IPS-15b (cell line): ENCODE measurements at regions not wholly inside any gene's neighbourhood (a gene's known extent, or its start where the extent isn't known, plus 50 kb on each side); places are given as distances from the start of the nearest gene placed in this dataset.

ENCODE experiments used
- H3K27me3 ChIP-seq: one replicate; pipeline ENCODE4 v1.6.1; 2013; ENCODE audit warnings: low read length; ENCODE audit not compliant: control insufficient read depth, insufficient read depth
- H3K36me3 ChIP-seq: one replicate; pipeline ENCODE4 v1.6.1; 2013; ENCODE audit warnings: low read length; ENCODE audit not compliant: control insufficient read depth, insufficient read depth
- H3K4me1 ChIP-seq: one replicate; pipeline ENCODE4 v1.6.1; 2013; ENCODE audit warnings: mild to moderate bottlenecking, low read length; ENCODE audit not compliant: control insufficient read depth, insufficient read depth
- H3K4me3 ChIP-seq: one replicate; pipeline ENCODE4 v1.5.1; 2013; ENCODE audit warnings: low read depth, low read length
- H3K9ac ChIP-seq: one replicate; pipeline ENCODE4 v1.6.1; 2013; ENCODE audit warnings: low read depth, mild to moderate bottlenecking, low read length
- H3K9me3 ChIP-seq: one replicate; pipeline ENCODE4 v1.6.1; 2013; ENCODE audit warnings: mild to moderate bottlenecking, low read length; ENCODE audit not compliant: control insufficient read depth, insufficient read depth

DNA sequence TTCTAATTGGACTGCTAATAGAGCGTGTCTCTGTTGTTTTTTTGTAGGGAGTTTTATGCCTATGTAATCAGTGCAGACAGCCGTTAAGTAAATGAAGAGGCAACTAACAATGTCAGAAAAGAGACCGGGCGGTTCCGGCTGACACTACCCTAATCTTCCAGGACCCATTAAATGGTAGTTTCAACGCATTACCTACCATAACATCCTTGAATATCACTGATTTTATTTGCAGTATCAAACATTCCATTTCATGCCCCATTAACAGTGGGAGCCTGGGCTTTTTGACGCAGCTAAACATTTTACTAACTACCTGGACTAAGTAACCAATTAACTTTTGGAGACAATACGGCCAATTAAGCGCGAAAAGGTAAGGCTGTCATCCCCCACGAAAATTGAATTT lies 832.9 kb upstream of the NR2F2 start:
- Histone ChIP-seq H3K9me3 (no peaks in the 10 kb centered on the region), H3K9ac (no peak overlapping the region), H3K4me3 (no peak overlapping the region), H3K4me1 (no peaks in the 10 kb centered on the region), H3K27me3 (no peaks in the 10 kb centered on the region), H3K36me3 (no peaks in the 10 kb centered on the region)

- H3K36me3 ChIP-seq, result no peaks in the 10 kb centered on the region
- no peaks in the 10 kb centered on the region for H3K27me3 ChIP-seq
- no peaks in the 10 kb centered on the region for H3K4me1 ChIP-seq
- no peak overlapping the region for H3K4me3 ChIP-seq
- no peak overlapping the region for H3K9ac ChIP-seq
- no peaks in the 10 kb centered on the region for H3K9me3 ChIP-seq
Observed at GRCh38 chr15:95498961-95499360, 831.5 kb upstream of the NR2F2 start.

DNA sequence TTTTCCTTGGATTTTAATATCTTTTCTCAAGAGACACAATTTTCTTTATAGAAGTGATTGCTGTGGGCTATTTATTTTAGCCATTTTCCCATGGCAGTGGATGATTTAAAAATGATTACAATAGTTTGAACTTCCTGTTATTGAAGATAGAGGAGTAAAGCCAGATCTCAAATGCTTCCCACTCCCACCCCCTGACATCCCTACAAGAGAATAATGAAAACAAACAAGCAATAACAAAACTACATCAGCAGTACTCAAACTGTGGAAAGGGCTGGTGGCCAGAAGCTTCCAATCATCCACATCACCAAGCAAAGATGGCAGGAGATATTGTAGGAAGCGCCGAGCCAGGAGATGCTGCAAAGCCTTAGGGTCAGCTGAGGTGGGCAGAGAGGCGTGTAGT lies 831.1 kb upstream of the NR2F2 start:
- H3K9me3 ChIP-seq, result no peaks in the 10 kb centered on the region
- no peak overlapping the region for H3K4me3 ChIP-seq
- H3K27me3 ChIP-seq, result no peaks in the 10 kb centered on the region

DNA sequence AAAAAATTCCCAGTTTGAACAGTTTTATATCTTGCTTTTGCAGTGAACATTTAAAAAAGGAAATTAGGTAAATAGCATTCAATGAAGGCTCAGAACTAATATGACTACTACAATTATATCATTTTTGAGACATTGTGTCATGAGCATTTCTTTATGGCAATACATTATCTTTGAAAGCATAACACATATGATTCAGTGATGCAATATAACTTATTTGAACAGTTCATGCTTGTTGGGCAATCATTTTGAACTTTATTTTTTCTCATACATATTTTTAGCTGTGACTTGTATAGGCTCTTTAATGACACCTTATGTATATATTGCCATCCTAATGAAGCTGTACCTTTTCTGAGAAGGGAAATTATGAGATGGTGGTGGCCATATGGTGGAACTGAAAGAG lies 828.6 kb upstream of the NR2F2 start:
- no peaks in the 10 kb centered on the region for H3K9me3 ChIP-seq
- no peaks in the 10 kb centered on the region for H3K27me3 ChIP-seq
- no peak overlapping the region for H3K9ac ChIP-seq
- no peaks in the 10 kb centered on the region for H3K4me1 ChIP-seq
- H3K36me3 ChIP-seq, result no peaks in the 10 kb centered on the region
- no peak overlapping the region for H3K4me3 ChIP-seq

More for the DNA sequence above, 831.1 kb upstream of the NR2F2 start:
- no peaks in the 10 kb centered on the region for H3K36me3 ChIP-seq
- H3K9ac ChIP-seq, result no peak overlapping the region
- no peaks in the 10 kb centered on the region for H3K4me1 ChIP-seq

GRCh38 chr15:95503107-95503506 lies 827.4 kb upstream of the NR2F2 start:
- Histone ChIP-seq H3K9me3 (no peaks in the 10 kb centered on the region), H3K4me3 (no peak overlapping the region), H3K9ac (no peak overlapping the region), H3K4me1 (no peaks in the 10 kb centered on the region), H3K27me3 (no peaks in the 10 kb centered on the region), H3K36me3 (no peaks in the 10 kb centered on the region)

DNA sequence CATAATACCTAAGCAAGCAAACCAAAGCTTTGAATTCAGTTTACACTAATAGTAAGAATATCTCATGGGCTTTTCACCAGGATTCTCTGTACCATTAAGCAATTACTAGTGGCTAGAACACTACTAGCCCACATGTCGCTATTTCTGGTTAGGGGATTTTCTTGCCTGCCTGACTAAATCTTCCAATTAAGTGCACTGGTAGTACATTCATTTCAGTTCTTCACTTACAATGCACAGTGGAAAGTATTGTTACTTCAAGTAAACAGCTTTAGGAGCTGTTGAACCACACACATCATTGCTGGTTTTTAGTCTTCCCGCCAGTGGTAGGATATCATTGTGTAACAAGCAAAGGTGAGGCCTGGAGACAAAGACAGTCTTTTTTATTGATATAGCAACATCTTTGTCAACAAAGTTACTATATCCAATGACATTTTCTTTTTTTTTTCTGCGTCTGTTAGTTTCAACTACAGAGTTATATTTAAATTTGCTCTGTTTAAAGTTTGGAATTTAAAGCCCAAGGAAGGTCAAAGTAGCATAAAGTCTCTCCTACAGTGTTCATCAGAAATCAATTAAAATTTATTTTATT lies 826.8 kb upstream of the NR2F2 start:
- no peaks in the 10 kb centered on the region for H3K27me3 ChIP-seq
- H3K4me1 ChIP-seq, result no peaks in the 10 kb centered on the region
- H3K9ac ChIP-seq, result no peak overlapping the region
- no peak overlapping the region for H3K4me3 ChIP-seq
- no peaks in the 10 kb centered on the region for H3K9me3 ChIP-seq
- no peaks in the 10 kb centered on the region for H3K36me3 ChIP-seq

DNA sequence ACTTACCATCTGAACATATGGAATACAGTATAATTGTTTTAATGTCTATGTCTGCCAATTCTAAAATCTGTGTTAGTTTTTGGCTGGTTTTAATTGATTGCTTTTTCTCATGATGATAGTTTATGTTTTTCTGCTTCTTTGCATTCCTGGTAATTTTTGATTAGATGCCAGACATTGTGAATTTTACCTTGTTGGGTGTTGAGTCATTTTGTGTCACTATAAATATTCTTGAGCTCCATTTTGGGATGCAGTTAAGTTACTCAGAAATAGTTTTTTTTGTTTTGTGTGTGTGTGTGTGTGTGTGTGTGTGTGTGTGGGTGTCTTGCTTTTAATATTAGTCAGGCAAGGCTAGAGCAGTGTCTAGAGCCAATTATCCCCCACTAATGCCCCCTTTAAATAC lies 818.8 kb upstream of the NR2F2 start:
- Histone ChIP-seq H3K36me3 (no peaks in the 10 kb centered on the region), H3K9me3 (no peaks in the 10 kb centered on the region), H3K9ac (no peak overlapping the region), H3K4me1 (no peaks in the 10 kb centered on the region), H3K4me3 (no peak overlapping the region), H3K27me3 (no peaks in the 10 kb centered on the region)

GRCh38 chr15:95512906-95513305 lies 817.6 kb upstream of the NR2F2 start:
- Histone ChIP-seq H3K4me1 (no peaks in the 10 kb centered on the region), H3K27me3 (no peaks in the 10 kb centered on the region), H3K36me3 (no peaks in the 10 kb centered on the region), H3K9ac (no peak overlapping the region), H3K4me3 (no peak overlapping the region), H3K9me3 (no peaks in the 10 kb centered on the region)

DNA sequence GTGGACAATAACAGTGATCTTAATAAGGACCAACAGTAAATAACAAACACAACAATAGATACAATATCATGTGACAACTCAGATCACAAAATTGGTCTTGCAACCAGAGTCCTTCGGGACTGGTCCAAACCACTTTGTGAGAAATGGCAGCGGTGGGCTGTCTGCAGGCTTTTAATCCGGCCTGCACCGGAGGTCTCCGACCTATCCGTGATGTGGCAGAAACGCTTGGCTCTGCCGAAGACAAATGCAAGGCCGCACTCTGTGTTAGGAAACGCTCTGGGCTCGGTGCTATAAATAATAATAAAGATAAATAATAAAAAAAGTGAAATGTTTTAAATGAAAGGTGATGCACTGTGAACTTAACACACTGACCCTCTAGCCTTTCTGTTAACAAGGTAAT lies 810.6 kb upstream of the NR2F2 start:
- no peak overlapping the region for H3K9ac ChIP-seq
- no peaks in the 10 kb centered on the region for H3K27me3 ChIP-seq
- H3K9me3 ChIP-seq, result no peaks in the 10 kb centered on the region
- H3K4me3 ChIP-seq, result no peak overlapping the region
- no peaks in the 10 kb centered on the region for H3K36me3 ChIP-seq
- no peaks in the 10 kb centered on the region for H3K4me1 ChIP-seq

DNA sequence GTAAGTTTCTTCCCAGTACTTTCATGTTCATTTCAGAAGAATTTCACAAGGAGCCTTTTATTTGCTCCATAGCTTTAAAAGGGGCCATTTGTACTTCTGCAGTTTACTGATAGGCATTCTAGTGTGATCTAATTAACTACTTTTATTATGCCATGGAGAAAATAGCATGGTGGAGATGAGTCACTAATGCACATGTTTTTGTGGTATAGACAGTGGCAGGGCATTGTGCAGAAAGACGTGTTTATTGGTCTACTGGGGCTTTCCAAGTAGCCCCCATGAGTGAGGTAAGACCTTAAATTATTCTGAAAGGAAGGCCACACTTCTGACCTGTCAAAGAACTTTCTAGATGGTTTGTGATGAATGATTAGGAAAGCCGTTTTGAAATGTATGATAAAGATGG lies 810.0 kb upstream of the NR2F2 start:
- Histone ChIP-seq H3K36me3 (no peaks in the 10 kb centered on the region), H3K4me1 (no peaks in the 10 kb centered on the region), H3K4me3 (no peak overlapping the region), H3K27me3 (no peaks in the 10 kb centered on the region), H3K9me3 (no peaks in the 10 kb centered on the region), H3K9ac (no peak overlapping the region)

GRCh38 chr15:95520922-95521321 lies 809.6 kb upstream of the NR2F2 start:
- H3K9ac ChIP-seq, result no peak overlapping the region
- no peaks in the 10 kb centered on the region for H3K36me3 ChIP-seq
- H3K4me3 ChIP-seq, result no peak overlapping the region
- H3K27me3 ChIP-seq, result no peaks in the 10 kb centered on the region
- no peaks in the 10 kb centered on the region for H3K9me3 ChIP-seq
- no peaks in the 10 kb centered on the region for H3K4me1 ChIP-seq

- Histone ChIP-seq H3K36me3 (no peaks in the 10 kb centered on the region), H3K27me3 (no peaks in the 10 kb centered on the region), H3K9me3 (no peaks in the 10 kb centered on the region), H3K4me3 (no peak overlapping the region), H3K9ac (no peak overlapping the region), H3K4me1 (no peaks in the 10 kb centered on the region)
Observed at GRCh38 chr15:95522533-95522932, 808.0 kb upstream of the NR2F2 start.
